Right lobe of liver (tissue), 6 donors: ENCODE measurements at regions not wholly inside any gene's neighbourhood (a gene's known extent, or its start where the extent isn't known, plus 50 kb on each side); places are given as distances from the start of the nearest gene placed in this dataset.

Experiments used
- ATAC-seq, 4 donors: fragments of 200-7000 bp; cut with Tn5 transposase; one replicate each; pipeline ENCODE4 v1.9.1; 2020; ENCODE audit warnings: mild to moderate bottlenecking in 4 of 4, moderate library complexity in 4 of 4
- DNase-seq, 3 donors: peaks; one replicate each; pipeline ENCODE4 v3.0.0-alpha.2; 2020
- H3K27ac ChIP-seq, 3 donors: fragments of 200-600 bp; one replicate each; pipeline ENCODE4 v1.8.0; 2022
- H3K27me3 ChIP-seq, 2 donors: fragments of 200-600 bp; one replicate each; pipeline ENCODE4 v1.8.0; 2022
- H3K36me3 ChIP-seq, 4 donors: fragments of 200-600 bp; sonication (generic) in 1 of 4; one replicate each; pipeline versions ENCODE4 v1.5.1 to v1.8.0; 2017 to 2022; ENCODE audit warnings: control low read depth in 1 of 4
- H3K4me1 ChIP-seq, 4 donors: fragments of 200-600 bp; sonication (generic) in 1 of 4; one replicate each; pipeline versions ENCODE4 v1.5.1 to v1.8.0; 2017 to 2022; ENCODE audit warnings: control low read depth in 1 of 4
- H3K4me3 ChIP-seq, 3 donors: fragments of 200-600 bp; one replicate each; pipeline ENCODE4 v1.8.0; 2022
- H3K9me3 ChIP-seq, 4 donors: fragments of 200-600 bp; sonication (generic) in 1 of 4; one replicate each; pipeline versions ENCODE4 v1.5.1 to v1.8.0; 2017 to 2022; ENCODE audit warnings: control low read depth in 1 of 4
- POLR2A ChIP-seq: fragments of 450-650 bp; IDR thresholded peaks from one replicate; pipeline ENCODE4 v1.6.1; 2017; ENCODE audit warnings: antibody characterized with exemption, mild to moderate bottlenecking
- WGBS: methylation state at CpG from one replicate; pipeline ENCODE4 v1.1.6; 2018; ENCODE audit warnings: low coverage, low lambda C conversion rate; ENCODE audit not compliant: insufficient coverage; ENCODE audit errors: missing lambda C conversion rate; 5-methylcytosine and 5-hydroxymethylcytosine counted together
- intact Hi-C, 2 donors: fragments of 100-400 bp; cut with DNase I; formaldehyde crosslinking; loops; one replicate each; pipeline versions ENCODE4 v1.11.2 to v1.14.1; 2022
- TF ChIP-seq, protein P1 (sequence below), 4 donors: fragments of 200-600 bp in 3 of 4; fragments of 450-650 bp in 1 of 4; IDR thresholded peaks; one replicate each; pipeline versions ENCODE4 v1.5.1 to v1.8.0; 2016 to 2022; ENCODE audit warnings: antibody characterized with exemption in 4 of 4, mild to moderate bottlenecking in 2 of 4
- donor health status: DM: no; HTN: yes; CAD: no.
- donor health status: DM: no; HTN: no; CAD: no.
- donor health status: DM: no; HTN: no; CAD: no.
- donor health status: DM: no; HTN: yes; CAD: no.
- donor health status: DM: no; HTN: yes; CAD: no.

GRCh38 chr16:49024016-49024415 lies 257.6 kb downstream of the CBLN1 start:
- Histone ChIP-seq H3K27me3 (no peaks in the 10 kb centered on the region), H3K4me1 (no peaks in the 10 kb centered on the region), H3K9me3 (no peaks in the 10 kb centered on the region), H3K27ac (no peak overlapping the region), H3K36me3 (no peaks in the 10 kb centered on the region), H3K4me3 (no peak overlapping the region)
- no peak for TF ChIP-seq POLR2A
- TF ChIP-seq, protein P1, sequence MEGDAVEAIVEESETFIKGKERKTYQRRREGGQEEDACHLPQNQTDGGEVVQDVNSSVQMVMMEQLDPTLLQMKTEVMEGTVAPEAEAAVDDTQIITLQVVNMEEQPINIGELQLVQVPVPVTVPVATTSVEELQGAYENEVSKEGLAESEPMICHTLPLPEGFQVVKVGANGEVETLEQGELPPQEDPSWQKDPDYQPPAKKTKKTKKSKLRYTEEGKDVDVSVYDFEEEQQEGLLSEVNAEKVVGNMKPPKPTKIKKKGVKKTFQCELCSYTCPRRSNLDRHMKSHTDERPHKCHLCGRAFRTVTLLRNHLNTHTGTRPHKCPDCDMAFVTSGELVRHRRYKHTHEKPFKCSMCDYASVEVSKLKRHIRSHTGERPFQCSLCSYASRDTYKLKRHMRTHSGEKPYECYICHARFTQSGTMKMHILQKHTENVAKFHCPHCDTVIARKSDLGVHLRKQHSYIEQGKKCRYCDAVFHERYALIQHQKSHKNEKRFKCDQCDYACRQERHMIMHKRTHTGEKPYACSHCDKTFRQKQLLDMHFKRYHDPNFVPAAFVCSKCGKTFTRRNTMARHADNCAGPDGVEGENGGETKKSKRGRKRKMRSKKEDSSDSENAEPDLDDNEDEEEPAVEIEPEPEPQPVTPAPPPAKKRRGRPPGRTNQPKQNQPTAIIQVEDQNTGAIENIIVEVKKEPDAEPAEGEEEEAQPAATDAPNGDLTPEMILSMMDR (IDR thresholded peaks at IDR 0.05) = no peak
- 57% methylated on average over 3 of the region's 7 CpGs for WGBS
- intact Hi-C loops = no loop called here
- DNase-seq (no peak), ATAC-seq (no peak)

DNA sequence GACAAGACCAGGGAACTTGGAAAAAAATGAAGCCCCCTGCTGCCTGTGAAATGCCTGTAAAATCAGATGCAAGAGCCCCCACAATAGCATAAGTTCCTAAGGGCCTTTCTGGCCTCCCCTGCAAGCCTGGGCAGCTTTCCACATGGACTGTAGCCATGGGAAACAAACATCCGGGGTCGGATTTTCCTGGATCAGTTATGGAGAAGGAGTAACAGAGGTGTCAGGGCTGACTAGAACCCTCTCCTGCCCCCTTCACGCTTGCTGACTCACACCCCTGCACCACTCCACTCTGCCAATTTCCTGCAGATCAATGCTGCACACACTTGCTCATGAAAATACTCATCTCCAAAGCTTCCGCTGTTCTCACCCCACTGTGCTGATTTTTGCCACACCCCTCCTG lies 258.6 kb downstream of the CBLN1 start:
- WGBS = 35% methylated on average over 4 of the region's 4 CpGs
- ATAC-seq = no peak
- TF ChIP-seq, protein P1 (IDR thresholded peaks at IDR 0.05) = no peak
- no peak for TF ChIP-seq POLR2A
- Histone ChIP-seq H3K27ac (no peak overlapping the region), H3K4me1 (no peaks in the 10 kb centered on the region), H3K36me3 (no peaks in the 10 kb centered on the region), H3K9me3 (no peaks in the 10 kb centered on the region), H3K27me3 (no peaks in the 10 kb centered on the region), H3K4me3 (no peak overlapping the region)
- intact Hi-C loops = no loop called here
- no peak for DNase-seq

DNA sequence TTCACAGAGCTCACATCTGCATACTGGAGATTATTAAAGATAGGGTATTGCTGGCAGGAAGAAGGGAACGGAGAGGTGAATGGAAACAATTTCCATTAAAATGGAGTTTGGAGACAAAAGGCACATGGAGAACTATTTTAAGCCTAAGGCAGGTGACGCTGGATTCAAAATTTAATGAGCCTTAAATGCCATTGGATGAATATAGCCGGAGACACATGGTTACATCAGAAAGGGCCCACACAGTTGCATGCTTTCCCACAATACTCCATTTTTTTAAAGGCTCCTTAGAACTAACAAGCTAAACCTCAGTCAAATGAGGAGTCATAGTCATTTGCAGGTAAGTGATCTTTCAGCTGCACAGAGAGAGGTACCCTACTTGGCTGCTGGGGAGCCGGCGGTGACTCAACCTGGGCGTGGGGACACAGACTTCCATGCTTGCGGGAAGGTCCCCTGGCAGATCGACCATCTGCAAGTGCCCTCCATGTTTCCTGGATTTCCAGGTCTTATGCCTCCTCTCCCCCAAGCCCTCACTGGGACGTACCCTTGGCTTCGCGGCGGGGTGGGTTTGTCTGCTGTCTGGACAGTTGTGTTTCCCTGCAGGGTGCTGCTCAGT lies 259.2 kb downstream of the CBLN1 start:
- intact Hi-C loops = no loop called here
- no peaks in the 10 kb centered on the region for H3K27me3 ChIP-seq
- no peak overlapping the region for H3K4me3 ChIP-seq
- TF ChIP-seq, protein P1 (IDR thresholded peaks at IDR 0.05) = no peak
- TF ChIP-seq POLR2A = no peak
- H3K4me1 ChIP-seq = no peaks in the 10 kb centered on the region
- ATAC-seq = no peak
- no peaks in the 10 kb centered on the region for H3K36me3 ChIP-seq
- H3K9me3 ChIP-seq = no peaks in the 10 kb centered on the region
- no peak overlapping the region for H3K27ac ChIP-seq
- DNase-seq = no peak
- 60% methylated on average over 9 of the region's 12 CpGs for WGBS

- Histone ChIP-seq H3K4me3 (no peak overlapping the region), H3K4me1 (no peaks in the 10 kb centered on the region), H3K9me3 (no peaks in the 10 kb centered on the region), H3K36me3 (no peaks in the 10 kb centered on the region), H3K27ac (no peak overlapping the region), H3K27me3 (no peaks in the 10 kb centered on the region)
- no peak for DNase-seq
- intact Hi-C loops = no loop called here
- no peak for TF ChIP-seq POLR2A
- TF ChIP-seq, protein P1 (IDR thresholded peaks at IDR 0.05) = no peak
- no peak for ATAC-seq
- 48% methylated on average over 8 of the region's 9 CpGs for WGBS
These were observed 260.5 kb downstream of the CBLN1 start for GRCh38 chr16:49021136-49021535.

GRCh38 chr16:49020436-49020835 lies 261.2 kb downstream of the CBLN1 start:
- no peak for DNase-seq
- H3K27ac ChIP-seq = no peak overlapping the region

More at GRCh38 chr16:49020436-49020835, 261.2 kb downstream of the CBLN1 start:
- Histone ChIP-seq H3K4me1 (no peaks in the 10 kb centered on the region), H3K4me3 (no peak overlapping the region), H3K9me3 (no peaks in the 10 kb centered on the region), H3K27me3 (no peaks in the 10 kb centered on the region), H3K36me3 (no peaks in the 10 kb centered on the region)
- 27% methylated on average over 5 of the region's 5 CpGs for WGBS
- ATAC-seq = no peak
- no peak for TF ChIP-seq POLR2A
- TF ChIP-seq, protein P1 (IDR thresholded peaks at IDR 0.05) = no peak
- intact Hi-C loops = no loop called here
